HEK293 (cell line): ENCODE measurements at regions not wholly inside any gene's neighbourhood (a gene's known extent, or its start where the extent isn't known, plus 50 kb on each side); places are given as distances from the start of the nearest gene placed in this dataset.

Experiments used
- CTCF ChIA-PET: fragments of 350-600 bp; formaldehyde crosslinking; extraction: SDS; loops from one replicate; lab custom pipeline; 2021; ENCODE audit warnings: antibody characterized with exemption; lab: Yijun Ruan, JAX
- POLR2A ChIA-PET: fragments of 300-600 bp; formaldehyde crosslinking; extraction: SDS; loops from one replicate; lab custom pipeline; 2020; ENCODE audit warnings: antibody characterized with exemption, inconsistent platforms; lab: Yijun Ruan, JAX
- H3K27ac ChIP-seq: fragments of 200-500 bp; sonication (Bioruptor generic); 2 replicates; pipeline ENCODE4 v1.5.1; 2014; ENCODE audit warnings: low read depth, low read length, control low read depth, inconsistent platforms; ENCODE audit errors: extremely low read depth
- H3K36me3 ChIP-seq, 2 experiments: fragments of 200-500 bp in 1 of 2; sonication (Bioruptor generic) in 1 of 2; 1 replicate in 1 of 2; 2 replicates in 1 of 2; pipeline ENCODE4 v1.5.1; 2014 to 2017; ENCODE audit warnings: inconsistent platforms in 2 of 2, low read length in 2 of 2; ENCODE audit not compliant: control insufficient read depth in 2 of 2, insufficient read depth in 1 of 2
- H3K4me1 ChIP-seq: fragments of 200-500 bp; sonication (Bioruptor generic); 2 replicates; pipeline ENCODE4 v1.5.1; 2014; ENCODE audit warnings: mild to moderate bottlenecking, low read length, inconsistent platforms; ENCODE audit not compliant: control insufficient read depth, insufficient read depth
- H3K4me3 ChIP-seq: 2 replicates; pipeline ENCODE4 v1.5.1; 2011; ENCODE audit warnings: low read depth, mild to moderate bottlenecking, control low read depth, low read length, moderate library complexity
- H3K9me3 ChIP-seq: fragments of 200-500 bp; sonication (Bioruptor generic); 2 replicates; pipeline ENCODE4 v1.5.1; 2014; ENCODE audit warnings: low read depth, low read length, inconsistent platforms; ENCODE audit not compliant: control insufficient read depth, insufficient read depth
- GLI4 ChIP-seq: fragments of 450-650 bp; formaldehyde crosslinking; IDR thresholded peaks from 2 replicates; pipeline ENCODE4 v1.5.1; 2016; ENCODE audit warnings: missing biosample characterization, missing genetic modification characterization
- GLIS2 ChIP-seq: fragments of 450-650 bp; formaldehyde crosslinking; IDR thresholded peaks from 2 replicates; pipeline ENCODE4 v1.5.1; 2016; ENCODE audit warnings: missing biosample characterization, missing genetic modification characterization
- HOXA7 ChIP-seq: sonication (generic); formaldehyde crosslinking; IDR thresholded peaks from 2 replicates; pipeline ENCODE4 v1.8.1; 2022; ENCODE audit warnings: missing genetic modification reagents, borderline replicate concordance
- HOXC10 ChIP-seq: sonication (generic); formaldehyde crosslinking; IDR thresholded peaks from 2 replicates; pipeline ENCODE4 v1.8.1; 2023; ENCODE audit warnings: mild to moderate bottlenecking, missing genetic modification reagents
- YY1 ChIP-seq: fragments of 450-650 bp; formaldehyde crosslinking; IDR thresholded peaks from 2 replicates; pipeline ENCODE4 v1.5.1; 2018; ENCODE audit warnings: missing biosample characterization, missing genetic modification characterization
- ZBTB1 ChIP-seq: fragments of 450-650 bp; formaldehyde crosslinking; IDR thresholded peaks from 2 replicates; pipeline ENCODE4 v1.5.1; 2016; ENCODE audit warnings: missing biosample characterization, missing genetic modification characterization
- ZFHX2 ChIP-seq: fragments of 450-650 bp; formaldehyde crosslinking; conservative IDR thresholded peaks from 2 replicates; pipeline ENCODE4 v1.5.1; 2016; ENCODE audit warnings: missing biosample characterization, missing genetic modification characterization
- ZNF132 ChIP-seq: fragments of 450-650 bp; formaldehyde crosslinking; IDR thresholded peaks from 2 replicates; pipeline ENCODE4 v1.5.1; 2017; ENCODE audit warnings: missing biosample characterization, missing genetic modification characterization, borderline replicate concordance
- ZNF175 ChIP-seq: fragments of 450-650 bp; formaldehyde crosslinking; IDR thresholded peaks from 2 replicates; pipeline ENCODE4 v1.5.1; 2016; ENCODE audit warnings: missing biosample characterization, missing genetic modification characterization
- ZNF366 ChIP-seq: fragments of 450-650 bp; formaldehyde crosslinking; conservative IDR thresholded peaks from 2 replicates; pipeline ENCODE4 v1.5.1; 2016; ENCODE audit warnings: missing biosample characterization, missing genetic modification characterization
- ZNF433 ChIP-seq: fragments of 450-650 bp; formaldehyde crosslinking; IDR thresholded peaks from 2 replicates; pipeline ENCODE4 v1.5.1; 2016; ENCODE audit warnings: missing biosample characterization, missing genetic modification characterization, low read depth
- ZNF449 ChIP-seq: fragments of 450-650 bp; formaldehyde crosslinking; IDR thresholded peaks from 2 replicates; pipeline ENCODE4 v1.5.1; 2017; ENCODE audit warnings: missing biosample characterization, mild to moderate bottlenecking, missing genetic modification characterization, moderate library complexity
- ZNF585B ChIP-seq: fragments of 450-650 bp; formaldehyde crosslinking; IDR thresholded peaks from 2 replicates; pipeline ENCODE4 v1.5.1; 2016; ENCODE audit warnings: missing biosample characterization, missing genetic modification characterization
- ZNF660 ChIP-seq: fragments of 450-650 bp; IDR thresholded peaks from 2 replicates; pipeline ENCODE4 v1.5.1; 2018; ENCODE audit warnings: missing biosample characterization, mild to moderate bottlenecking, missing genetic modification characterization
- ZNF707 ChIP-seq: fragments of 450-650 bp; formaldehyde crosslinking; IDR thresholded peaks from 2 replicates; pipeline ENCODE4 v1.5.1; 2016; ENCODE audit warnings: missing biosample characterization, missing genetic modification characterization
- ZNF843 ChIP-seq: fragments of 450-650 bp; formaldehyde crosslinking; IDR thresholded peaks from 2 replicates; pipeline ENCODE4 v1.5.1; 2016; ENCODE audit warnings: missing biosample characterization, missing genetic modification characterization
- ZSCAN23 ChIP-seq: fragments of 450-650 bp; formaldehyde crosslinking; IDR thresholded peaks from 2 replicates; pipeline ENCODE4 v1.5.1; 2016; ENCODE audit warnings: missing biosample characterization, missing genetic modification characterization
- TF ChIP-seq, protein P1 (sequence below): fragments of 450-650 bp; formaldehyde crosslinking; IDR thresholded peaks from 2 replicates; pipeline ENCODE4 v1.5.1; 2016; ENCODE audit warnings: missing biosample characterization, missing genetic modification characterization
- TF ChIP-seq, protein P2 (sequence below): fragments of 450-650 bp; formaldehyde crosslinking; IDR thresholded peaks from 2 replicates; pipeline ENCODE4 v1.5.1; 2016; ENCODE audit warnings: missing biosample characterization, missing genetic modification characterization
- TF ChIP-seq, protein P3 (sequence below): fragments of 450-650 bp; formaldehyde crosslinking; IDR thresholded peaks from 2 replicates; pipeline ENCODE4 v1.5.1; 2016; ENCODE audit warnings: missing biosample characterization, missing genetic modification characterization
- TF ChIP-seq, protein P4 (sequence below): fragments of 450-650 bp; formaldehyde crosslinking; IDR thresholded peaks from 2 replicates; pipeline ENCODE4 v1.5.1; 2016; ENCODE audit warnings: missing biosample characterization, missing genetic modification characterization, borderline replicate concordance

DNA sequence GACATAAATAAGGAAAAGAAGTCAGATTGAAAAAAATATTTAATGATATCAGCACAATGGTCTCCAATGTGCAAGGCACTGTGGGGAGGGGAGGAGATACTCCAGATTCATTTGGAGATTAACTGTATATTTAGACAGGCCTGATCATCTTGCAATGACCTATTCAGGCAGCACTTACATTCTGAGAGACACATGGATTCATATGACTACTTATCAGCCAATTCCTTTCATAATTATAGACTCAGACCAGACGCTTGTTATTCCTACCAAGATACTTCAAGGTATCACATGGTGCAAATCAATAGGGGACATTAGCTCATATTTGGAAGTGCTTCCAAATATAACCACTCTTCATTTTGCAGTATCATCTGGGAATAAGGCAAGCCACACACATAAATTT lies 153.5 kb upstream of the TARS1 start (continued):
- TF ChIP-seq, protein P1, sequence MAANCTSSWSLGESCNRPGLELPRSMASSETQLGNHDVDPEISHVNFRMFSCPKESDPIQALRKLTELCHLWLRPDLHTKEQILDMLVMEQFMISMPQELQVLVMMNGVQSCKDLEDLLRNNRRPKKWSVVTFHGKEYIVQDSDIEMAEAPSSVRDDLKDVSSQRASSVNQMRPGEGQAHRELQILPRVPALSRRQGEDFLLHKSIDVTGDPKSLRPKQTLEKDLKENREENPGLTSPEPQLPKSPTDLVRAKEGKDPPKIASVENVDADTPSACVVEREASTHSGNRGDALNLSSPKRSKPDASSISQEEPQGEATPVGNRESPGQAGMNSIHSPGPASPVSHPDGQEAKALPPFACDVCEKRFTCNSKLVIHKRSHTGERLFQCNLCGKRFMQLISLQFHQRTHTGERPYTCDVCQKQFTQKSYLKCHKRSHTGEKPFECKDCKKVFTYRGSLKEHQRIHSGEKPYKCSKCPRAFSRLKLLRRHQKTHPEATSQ (tag by site-specific recombination): no peak
- no peak for TF ChIP-seq HOXC10 (CRISPR knock-in tag)

DNA sequence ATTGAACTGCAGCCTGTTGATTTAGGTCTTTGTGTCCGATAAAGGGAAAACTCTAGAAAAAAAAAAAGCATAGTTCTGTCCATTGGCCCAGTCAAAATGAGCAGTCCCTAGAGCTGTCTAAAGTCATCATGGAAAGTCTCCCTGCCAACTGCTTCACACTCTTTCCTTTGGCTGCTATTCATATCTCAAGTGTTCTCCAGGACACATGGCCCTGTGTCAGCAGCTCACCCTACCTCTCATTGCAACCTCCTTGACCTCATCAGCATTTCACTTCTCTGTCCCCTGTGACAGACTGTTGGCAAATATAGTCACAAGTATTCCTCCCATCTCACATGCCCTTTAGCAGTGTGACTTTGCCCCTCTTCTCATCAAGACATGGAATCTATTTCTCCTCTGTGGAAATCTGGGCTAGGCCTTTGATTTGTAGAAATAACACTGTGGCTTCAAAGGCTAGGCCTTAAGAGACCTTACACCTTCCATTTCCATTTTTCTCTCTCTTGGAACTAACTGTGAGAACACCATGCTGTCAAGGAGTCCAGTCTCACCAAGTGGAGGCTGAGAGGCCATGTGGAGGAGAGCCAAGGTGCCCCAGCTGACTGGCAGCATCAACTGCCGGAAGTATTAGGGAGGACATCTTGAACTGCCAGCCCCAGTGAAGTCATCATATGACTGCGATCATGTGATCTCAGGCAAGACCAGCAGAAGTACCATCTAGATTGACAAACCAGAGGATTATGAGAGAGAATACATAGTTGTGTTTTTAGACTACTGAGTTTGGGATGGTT lies 149.4 kb upstream of the TARS1 start:
- Histone ChIP-seq H3K27ac (no peak overlapping the region), H3K4me3 (no peak overlapping the region), H3K36me3 (no peaks in the 10 kb centered on the region), H3K9me3 (no peaks in the 10 kb centered on the region), H3K4me1 (no peaks in the 10 kb centered on the region)
- ChIA-PET CTCF (interaction anchor here (0.8 to 1.5 kb wide), 3 partner anchors 9 to 42 kb away, joined by 3 to 10 read pairs (median 4); no protein-coding TSS in a partner anchor), POLR2A (no interaction called here)
- TF ChIP-seq ZNF707 (tag by site-specific recombination) (no peak), ZNF449 (no peak), GLIS2 (tag by site-specific recombination) (no peak), ZNF132 (tag by site-specific recombination) (no peak), GLI4 (tag by site-specific recombination) (no peak), ZNF433 (no peak), ZNF175 (tag by site-specific recombination) (no peak), ZNF660 (tag by site-specific recombination) (no peak), ZNF843 (tag by site-specific recombination) (no peak), HOXC10 (CRISPR knock-in tag) (no peak), ZFHX2 (no peak), YY1 (no peak), HOXA7 (CRISPR knock-in tag) (no peak), ZNF366 (tag by site-specific recombination) (no peak), ZSCAN23 (tag by site-specific recombination) (no peak), ZNF585B (tag by site-specific recombination) (no peak), ZBTB1 (tag by site-specific recombination) (no peak)
- TF ChIP-seq, protein P2, sequence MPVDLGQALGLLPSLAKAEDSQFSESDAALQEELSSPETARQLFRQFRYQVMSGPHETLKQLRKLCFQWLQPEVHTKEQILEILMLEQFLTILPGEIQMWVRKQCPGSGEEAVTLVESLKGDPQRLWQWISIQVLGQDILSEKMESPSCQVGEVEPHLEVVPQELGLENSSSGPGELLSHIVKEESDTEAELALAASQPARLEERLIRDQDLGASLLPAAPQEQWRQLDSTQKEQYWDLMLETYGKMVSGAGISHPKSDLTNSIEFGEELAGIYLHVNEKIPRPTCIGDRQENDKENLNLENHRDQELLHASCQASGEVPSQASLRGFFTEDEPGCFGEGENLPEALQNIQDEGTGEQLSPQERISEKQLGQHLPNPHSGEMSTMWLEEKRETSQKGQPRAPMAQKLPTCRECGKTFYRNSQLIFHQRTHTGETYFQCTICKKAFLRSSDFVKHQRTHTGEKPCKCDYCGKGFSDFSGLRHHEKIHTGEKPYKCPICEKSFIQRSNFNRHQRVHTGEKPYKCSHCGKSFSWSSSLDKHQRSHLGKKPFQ (tag by site-specific recombination): no peak
- TF ChIP-seq, protein P3, sequence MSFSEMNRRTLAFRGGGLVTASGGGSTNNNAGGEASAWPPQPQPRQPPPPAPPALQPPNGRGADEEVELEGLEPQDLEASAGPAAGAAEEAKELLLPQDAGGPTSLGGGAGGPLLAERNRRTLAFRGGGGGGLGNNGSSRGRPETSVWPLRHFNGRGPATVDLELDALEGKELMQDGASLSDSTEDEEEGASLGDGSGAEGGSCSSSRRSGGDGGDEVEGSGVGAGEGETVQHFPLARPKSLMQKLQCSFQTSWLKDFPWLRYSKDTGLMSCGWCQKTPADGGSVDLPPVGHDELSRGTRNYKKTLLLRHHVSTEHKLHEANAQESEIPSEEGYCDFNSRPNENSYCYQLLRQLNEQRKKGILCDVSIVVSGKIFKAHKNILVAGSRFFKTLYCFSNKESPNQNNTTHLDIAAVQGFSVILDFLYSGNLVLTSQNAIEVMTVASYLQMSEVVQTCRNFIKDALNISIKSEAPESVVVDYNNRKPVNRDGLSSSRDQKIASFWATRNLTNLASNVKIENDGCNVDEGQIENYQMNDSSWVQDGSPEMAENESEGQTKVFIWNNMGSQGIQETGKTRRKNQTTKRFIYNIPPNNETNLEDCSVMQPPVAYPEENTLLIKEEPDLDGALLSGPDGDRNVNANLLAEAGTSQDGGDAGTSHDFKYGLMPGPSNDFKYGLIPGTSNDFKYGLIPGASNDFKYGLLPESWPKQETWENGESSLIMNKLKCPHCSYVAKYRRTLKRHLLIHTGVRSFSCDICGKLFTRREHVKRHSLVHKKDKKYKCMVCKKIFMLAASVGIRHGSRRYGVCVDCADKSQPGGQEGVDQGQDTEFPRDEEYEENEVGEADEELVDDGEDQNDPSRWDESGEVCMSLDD: no peak
- TF ChIP-seq, protein P4, sequence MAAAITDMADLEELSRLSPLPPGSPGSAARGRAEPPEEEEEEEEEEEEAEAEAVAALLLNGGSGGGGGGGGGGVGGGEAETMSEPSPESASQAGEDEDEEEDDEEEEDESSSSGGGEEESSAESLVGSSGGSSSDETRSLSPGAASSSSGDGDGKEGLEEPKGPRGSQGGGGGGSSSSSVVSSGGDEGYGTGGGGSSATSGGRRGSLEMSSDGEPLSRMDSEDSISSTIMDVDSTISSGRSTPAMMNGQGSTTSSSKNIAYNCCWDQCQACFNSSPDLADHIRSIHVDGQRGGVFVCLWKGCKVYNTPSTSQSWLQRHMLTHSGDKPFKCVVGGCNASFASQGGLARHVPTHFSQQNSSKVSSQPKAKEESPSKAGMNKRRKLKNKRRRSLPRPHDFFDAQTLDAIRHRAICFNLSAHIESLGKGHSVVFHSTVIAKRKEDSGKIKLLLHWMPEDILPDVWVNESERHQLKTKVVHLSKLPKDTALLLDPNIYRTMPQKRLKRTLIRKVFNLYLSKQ: no peak
